ENCODE measurements at regions not wholly inside any gene's neighbourhood (a gene's known extent, or its start where the extent isn't known, plus 50 kb on each side); places are given as distances from the start of the nearest gene placed in this dataset.
"Not testable (repeated sequence)": the region's sequence is repeated elsewhere in the genome, so short reads cannot be mapped to it uniquely, and the experiment has no call there.

GRCh38 chr3:5052247-5052646, 69.8 kb upstream of the ARL8B start:
- TF ChIP-seq EZH2phosphoT487 (conservative IDR thresholded peaks at IDR 0.05; ENCODE audit: low read length) = no peak
- no peak for TF ChIP-seq CTCF (IDR thresholded peaks at IDR 0.05; ENCODE audit: insufficient read depth, low read length, poor library complexity, severe bottlenecking)
- Histone ChIP-seq H3K27me3 (ENCODE audit: low read length) (no peaks in the 10 kb centered on the region), H3K36me3 (ENCODE audit: low read length) (no peaks in the 10 kb centered on the region), H3K4me3 (ENCODE audit: insufficient read depth, low read length, poor library complexity, severe bottlenecking) (no peak overlapping the region), H3K79me2 (ENCODE audit: insufficient read depth, low read length) (no peaks in the 10 kb centered on the region), H4K20me1 (ENCODE audit: low read depth, low read length) (no peaks in the 10 kb centered on the region), H3K27ac (ENCODE audit: low read depth, low read length) (no peak overlapping the region), H2AFZ (ENCODE audit: low read depth, low read length, severe bottlenecking) (no peak overlapping the region), H3K9me2 (replicated peaks; ENCODE audit: insufficient read depth, low read length) (no peaks in the 10 kb centered on the region), H3F3A (ENCODE audit: insufficient read depth) (no peaks in the 10 kb centered on the region), H3K9ac (ENCODE audit: low read length) (no peak overlapping the region), H3K9me3 (ENCODE audit: insufficient read depth, low read length) (no peaks in the 10 kb centered on the region), H3K4me2 (ENCODE audit: low read depth, low read length, poor library complexity, severe bottlenecking) (no peak overlapping the region)

GRCh38 chr3:5053021-5053831, 68.9 kb upstream of the ARL8B start:
- H3F3A ChIP-seq (ENCODE audit: insufficient read depth) = no peaks in the 10 kb centered on the region
- H3K9me2 ChIP-seq (replicated peaks; ENCODE audit: insufficient read depth, low read length) = no peaks in the 10 kb centered on the region
- no peak overlapping the region for H3K4me3 ChIP-seq (ENCODE audit: insufficient read depth, low read length, poor library complexity, severe bottlenecking)
- no peaks in the 10 kb centered on the region for H4K20me1 ChIP-seq (ENCODE audit: low read depth, low read length)
- H3K27me3 ChIP-seq (ENCODE audit: low read length) = no peaks in the 10 kb centered on the region
- H2AFZ ChIP-seq (ENCODE audit: low read depth, low read length, severe bottlenecking) = no peak overlapping the region
- no peaks in the 10 kb centered on the region for H3K36me3 ChIP-seq (ENCODE audit: low read length)
- H3K9ac ChIP-seq (ENCODE audit: low read length) = no peak overlapping the region
- TF ChIP-seq CTCF (IDR thresholded peaks at IDR 0.05; ENCODE audit: insufficient read depth, low read length, poor library complexity, severe bottlenecking) = no peak
- no peak for TF ChIP-seq EZH2phosphoT487 (conservative IDR thresholded peaks at IDR 0.05; ENCODE audit: low read length)
- no peaks in the 10 kb centered on the region for H3K9me3 ChIP-seq (ENCODE audit: insufficient read depth, low read length)
- no peaks in the 10 kb centered on the region for H3K79me2 ChIP-seq (ENCODE audit: insufficient read depth, low read length)
- no peak overlapping the region for H3K27ac ChIP-seq (ENCODE audit: low read depth, low read length)
- no peak overlapping the region for H3K4me2 ChIP-seq (ENCODE audit: low read depth, low read length, poor library complexity, severe bottlenecking)

- Histone ChIP-seq H4K20me1 (ENCODE audit: low read depth, low read length) (no peaks in the 10 kb centered on the region), H3K36me3 (ENCODE audit: low read length) (no peaks in the 10 kb centered on the region), H3F3A (ENCODE audit: insufficient read depth) (no peaks in the 10 kb centered on the region), H3K4me2 (ENCODE audit: low read depth, low read length, poor library complexity, severe bottlenecking) (no peak overlapping the region), H3K27ac (ENCODE audit: low read depth, low read length) (no peak overlapping the region), H3K9me3 (ENCODE audit: insufficient read depth, low read length) (no peaks in the 10 kb centered on the region), H3K9ac (ENCODE audit: low read length) (no peak overlapping the region), H3K79me2 (ENCODE audit: insufficient read depth, low read length) (no peaks in the 10 kb centered on the region), H3K9me2 (replicated peaks; ENCODE audit: insufficient read depth, low read length) (no peaks in the 10 kb centered on the region), H2AFZ (ENCODE audit: low read depth, low read length, severe bottlenecking) (no peak overlapping the region), H3K27me3 (ENCODE audit: low read length) (no peaks in the 10 kb centered on the region), H3K4me3 (ENCODE audit: insufficient read depth, low read length, poor library complexity, severe bottlenecking) (no peak overlapping the region)
- no peak for TF ChIP-seq CTCF (IDR thresholded peaks at IDR 0.05; ENCODE audit: insufficient read depth, low read length, poor library complexity, severe bottlenecking)
- TF ChIP-seq EZH2phosphoT487 (conservative IDR thresholded peaks at IDR 0.05; ENCODE audit: low read length) = no peak
Measured at GRCh38 chr3:5054098-5054497, 68.0 kb upstream of the ARL8B start.

GRCh38 chr3:5054579-5054978, 67.5 kb upstream of the ARL8B start:
- H3K9me2 ChIP-seq (replicated peaks; ENCODE audit: insufficient read depth, low read length); H3K9ac ChIP-seq (ENCODE audit: low read length); H2AFZ ChIP-seq (ENCODE audit: low read depth, low read length, severe bottlenecking): not testable (repeated sequence)

More at GRCh38 chr3:5054579-5054978, 67.5 kb upstream of the ARL8B start:
- not testable (repeated sequence) for H3K4me2 ChIP-seq (ENCODE audit: low read depth, low read length, poor library complexity, severe bottlenecking); H3K36me3 ChIP-seq (ENCODE audit: low read length); H3K79me2 ChIP-seq (ENCODE audit: insufficient read depth, low read length); H3K27ac ChIP-seq (ENCODE audit: low read depth, low read length); H4K20me1 ChIP-seq (ENCODE audit: low read depth, low read length); H3F3A ChIP-seq (ENCODE audit: insufficient read depth); H3K9me3 ChIP-seq (ENCODE audit: insufficient read depth, low read length); H3K27me3 ChIP-seq (ENCODE audit: low read length); H3K4me3 ChIP-seq (ENCODE audit: insufficient read depth, low read length, poor library complexity, severe bottlenecking)

Measured in SU-DHL-6 (cell line).